ENCODE measurements at regions not wholly inside any gene's neighbourhood (a gene's known extent, or its start where the extent isn't known, plus 50 kb on each side); places are given as distances from the start of the nearest gene placed in this dataset.
A peak's percentile ranks its signal among the peaks of the same experiment; 100 is the strongest.
"Not testable (repeated sequence)": the region's sequence is repeated elsewhere in the genome, so short reads cannot be mapped to it uniquely, and the experiment has no call there.

DNA sequence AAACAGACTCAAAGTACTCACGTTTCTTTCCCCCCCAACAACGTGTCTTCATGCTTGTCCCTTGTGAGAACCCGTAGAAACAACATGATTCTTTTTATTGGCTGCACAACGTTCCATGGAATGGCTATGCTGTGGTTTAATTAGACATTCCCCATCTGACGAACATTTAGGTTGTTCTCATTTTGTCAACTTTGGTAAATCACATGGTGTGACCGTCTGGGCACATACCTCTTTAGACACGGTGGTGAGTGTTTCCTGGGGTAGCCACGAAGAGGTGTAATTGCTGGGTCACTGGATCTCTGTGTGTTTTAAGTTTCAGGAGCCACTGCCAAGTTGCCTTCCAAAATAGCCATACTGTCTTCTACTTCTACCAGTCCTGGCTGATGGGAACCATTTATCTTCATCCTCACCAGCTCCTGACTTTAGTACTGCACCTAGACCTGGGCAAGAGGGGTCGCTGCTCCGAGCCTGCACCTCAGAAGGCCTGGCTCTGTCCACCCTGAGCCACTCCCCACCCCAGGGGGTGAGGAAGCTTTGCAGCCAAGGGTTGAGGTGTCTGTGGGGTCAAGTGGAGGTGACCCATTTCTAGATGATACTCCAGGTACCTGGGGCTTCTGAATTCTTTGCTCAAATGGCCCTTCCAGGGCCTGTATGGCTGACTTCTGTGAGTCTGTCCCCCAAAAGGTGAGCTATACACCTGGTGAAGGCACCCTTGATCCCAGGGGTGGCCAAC lies 84.7 kb downstream of the IRX5 start:
- DNase-seq (ENCODE audit: low spot score) = no peak

- DNase-seq (ENCODE audit: low spot score) = no peak
Observed at GRCh38 chr16:55016515-55016914, 85.8 kb downstream of the IRX5 start.

- DNase-seq (ENCODE audit: low spot score) = no peak
Observed at GRCh38 chr16:55017321-55017720, 86.7 kb downstream of the IRX5 start.

- DNase-seq (ENCODE audit: low spot score) = no peak
Observed at GRCh38 chr16:55018881-55019280, 88.2 kb downstream of the IRX5 start.

DNA sequence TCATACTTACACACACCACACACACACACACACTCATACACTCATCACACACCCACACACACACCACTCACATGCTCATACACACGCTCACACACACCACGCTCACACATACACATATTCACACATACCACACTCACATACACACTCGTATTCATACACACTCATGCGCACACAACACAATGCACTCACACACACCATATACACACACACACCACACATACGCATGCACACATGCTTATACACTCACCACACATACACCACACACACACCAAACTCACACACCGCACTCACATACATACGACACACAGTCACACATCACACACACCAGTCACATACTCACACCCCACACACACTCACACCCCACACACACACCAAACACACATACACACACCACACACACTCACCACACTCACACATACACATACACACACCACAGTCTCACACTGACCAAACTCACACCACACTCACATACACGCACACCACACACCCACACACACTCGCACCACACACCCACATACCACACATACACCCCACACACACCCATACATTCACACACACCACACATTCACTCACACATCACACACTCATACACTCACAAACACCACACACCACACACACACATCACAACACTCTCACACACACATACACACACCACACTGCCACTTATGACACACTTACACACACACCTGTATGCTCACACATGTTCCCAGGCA lies 88.9 kb downstream of the IRX5 start:
- DNase-seq (ENCODE audit: low spot score) = no peak

DNA sequence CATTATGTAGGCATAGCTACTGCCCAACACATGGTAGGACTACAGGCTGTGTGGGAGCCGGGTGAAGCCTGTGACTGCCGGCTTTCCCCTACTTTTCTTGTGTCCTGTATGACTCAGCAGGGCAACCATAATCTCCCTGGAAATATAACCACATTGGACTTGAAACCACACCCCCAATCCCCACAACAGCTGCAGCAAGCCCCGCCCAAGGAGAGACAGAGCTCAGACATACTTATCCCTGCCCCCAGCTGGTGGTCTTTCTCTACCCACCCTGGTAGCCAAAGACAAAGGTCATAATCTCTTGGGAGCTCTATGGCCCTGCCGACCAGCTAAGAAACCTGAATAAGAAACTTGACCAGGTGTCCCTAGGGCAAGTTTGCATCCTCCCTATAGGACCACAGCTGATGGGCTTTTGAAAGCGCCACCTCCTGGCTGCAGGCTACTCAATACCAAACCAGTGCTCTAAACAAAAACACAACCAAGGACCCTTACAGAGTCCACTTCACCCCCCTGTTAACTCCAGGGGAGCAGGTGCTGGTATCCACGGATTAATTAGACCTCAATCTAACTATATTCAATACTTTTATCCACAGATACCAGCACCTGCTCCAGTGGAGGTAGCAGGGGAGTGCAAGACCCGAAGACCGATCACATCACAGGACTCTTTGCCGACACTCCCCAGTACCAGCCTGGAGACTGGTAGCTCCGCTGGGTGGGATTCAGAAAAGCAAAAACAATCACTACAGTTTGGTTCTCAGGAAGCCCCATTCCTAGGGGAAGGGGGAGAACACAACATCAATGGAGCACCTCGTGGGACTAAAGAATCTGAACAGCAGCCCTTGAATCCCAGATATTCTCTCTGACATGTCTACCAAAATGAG lies 91.2 kb downstream of the IRX5 start:
- peak; percentile 28 for DNase-seq (ENCODE audit: low spot score)

DNA sequence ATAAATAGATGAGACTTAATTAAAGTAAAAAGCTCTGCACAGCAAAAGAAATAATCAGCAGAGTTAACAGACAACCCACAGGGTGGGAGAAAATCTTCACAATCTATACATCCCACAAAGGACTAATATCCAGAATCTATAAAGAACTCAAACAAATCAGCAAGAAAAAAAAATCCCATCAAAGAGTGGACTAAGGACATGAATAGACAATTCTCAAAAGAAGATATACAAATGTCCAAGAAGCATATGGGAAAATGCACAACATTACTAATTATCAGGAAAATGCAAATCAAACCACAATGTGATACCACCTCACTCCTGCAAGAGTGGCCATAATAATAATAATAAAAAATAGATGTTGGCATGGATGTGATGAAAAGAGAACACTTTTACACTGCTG lies 96.6 kb downstream of the IRX5 start:
- not testable (repeated sequence) for DNase-seq (ENCODE audit: low spot score)

DNA sequence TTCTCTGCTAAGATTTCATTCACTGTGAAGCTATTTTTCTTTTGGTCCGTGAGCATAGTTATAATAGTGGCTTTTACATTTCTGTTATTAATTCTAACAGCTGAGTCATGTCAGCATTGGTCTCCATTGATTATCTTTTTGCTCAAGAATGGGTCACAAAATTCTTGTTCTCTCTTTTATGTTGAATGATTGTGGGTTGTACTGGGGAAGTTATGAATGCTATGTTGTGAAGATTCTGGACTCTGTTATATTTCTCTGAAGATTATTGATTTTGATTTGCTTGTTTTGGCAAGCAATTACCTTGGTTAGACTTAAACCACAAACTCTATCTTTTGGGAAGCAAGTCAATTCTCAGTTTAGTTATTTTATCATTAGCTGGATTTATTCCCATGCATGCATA lies 98.8 kb downstream of the IRX5 start:
- no peak for DNase-seq (ENCODE audit: low spot score)

DNA sequence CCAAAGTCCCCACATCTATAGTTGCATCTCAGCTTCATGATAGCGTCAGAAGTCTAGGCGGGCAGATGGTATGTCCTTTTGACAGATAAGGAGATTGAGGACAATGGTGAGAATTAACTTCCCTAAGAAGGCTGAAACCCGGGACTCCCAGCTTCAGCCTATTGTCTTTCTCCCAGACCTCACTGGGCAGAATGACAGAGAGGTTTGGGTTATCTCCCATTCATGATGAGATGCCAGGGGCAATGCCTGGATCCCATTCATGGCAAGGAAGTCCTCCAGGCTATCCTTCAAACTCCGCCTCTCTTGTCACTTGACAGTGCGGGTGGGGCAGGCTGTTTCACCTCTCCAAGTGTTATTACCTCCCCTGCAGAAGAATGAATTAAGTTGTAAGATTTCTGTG lies 100.3 kb downstream of the IRX5 start:
- DNase-seq (ENCODE audit: low spot score) = no peak

DNA sequence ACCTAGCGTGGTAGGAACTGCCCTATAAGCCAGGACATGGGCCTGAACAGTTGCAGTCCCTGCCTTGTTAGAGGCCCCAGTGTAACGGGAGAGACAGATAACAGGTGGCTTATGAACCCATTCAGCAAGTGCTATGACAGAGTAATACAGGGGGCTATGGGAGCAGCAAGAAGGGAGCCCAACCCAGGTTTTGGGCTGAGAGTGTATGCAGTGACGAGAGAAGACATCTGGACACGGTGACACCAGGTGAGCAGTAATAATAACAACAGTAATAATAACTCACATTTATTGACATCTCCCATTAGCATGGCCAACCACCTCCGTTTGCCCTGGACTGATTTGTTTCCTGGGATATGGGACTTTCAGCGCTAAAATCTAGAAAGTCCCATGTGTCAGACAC lies 100.8 kb downstream of the IRX5 start:
- DNase-seq (ENCODE audit: low spot score) = no peak

DNA sequence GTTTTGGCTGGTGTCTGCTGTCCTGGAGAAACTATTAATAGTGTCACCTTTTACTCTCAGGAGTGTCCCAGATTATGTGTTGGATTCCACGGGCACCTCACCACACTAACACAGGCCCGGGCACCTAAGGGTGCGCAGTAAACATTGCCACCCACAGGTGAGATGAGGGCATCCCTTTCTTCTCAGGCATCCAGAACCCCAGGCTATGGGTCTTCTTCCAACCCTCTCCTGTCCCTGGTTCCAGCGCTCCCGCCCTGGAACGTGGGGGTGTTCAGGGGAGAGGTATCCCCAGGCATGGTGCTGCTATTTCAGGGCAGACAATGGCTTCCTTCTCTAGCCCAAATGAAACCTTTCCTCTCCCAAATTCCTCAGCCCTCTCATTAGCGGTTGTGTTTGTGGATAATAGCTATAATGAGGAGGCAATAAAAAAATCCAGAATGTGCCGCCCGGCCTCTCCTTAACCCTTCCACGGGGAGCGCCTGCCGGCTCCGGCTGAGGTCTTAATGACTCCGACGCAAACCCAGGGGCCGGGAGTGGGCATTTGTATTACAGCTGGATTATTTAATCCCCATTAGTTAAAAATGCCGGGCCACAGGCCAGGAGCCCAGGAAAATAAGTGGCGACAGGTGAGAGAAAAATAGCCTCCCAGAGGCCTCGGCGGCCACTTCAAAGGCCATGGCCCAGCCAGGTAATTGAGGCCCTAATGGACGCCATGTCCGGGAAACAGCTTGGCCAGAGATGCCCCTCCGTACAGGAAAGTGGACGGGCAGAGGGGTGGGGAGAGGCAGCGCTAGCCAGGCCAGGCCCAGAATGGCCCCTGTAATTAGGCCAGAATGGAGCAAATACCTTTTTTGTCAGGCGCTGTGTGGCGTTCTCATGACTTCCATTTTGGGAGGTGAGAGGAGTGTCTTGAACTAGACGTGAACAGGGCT lies 102.8 kb downstream of the IRX5 start:
- no peak for DNase-seq (ENCODE audit: low spot score)

DNA sequence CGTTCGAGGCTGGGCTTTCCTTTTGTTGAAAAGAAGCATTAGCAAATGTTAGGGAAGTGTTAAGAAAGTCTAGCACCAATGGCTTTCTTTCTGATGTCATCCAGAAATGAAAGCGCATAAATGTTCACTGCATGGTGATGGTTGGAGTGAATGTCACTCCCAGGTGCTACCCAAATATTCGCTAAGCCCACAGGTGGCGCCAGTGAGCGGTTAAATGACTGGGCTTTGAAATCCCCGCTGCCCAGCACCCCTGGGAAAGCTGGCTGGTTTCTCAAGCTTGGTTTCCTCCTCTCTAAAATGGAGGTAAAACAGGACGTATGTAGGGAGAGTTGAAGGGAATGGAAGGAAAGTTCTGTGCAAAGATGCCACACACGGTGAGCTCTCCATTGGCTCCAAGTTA lies 104.4 kb downstream of the IRX5 start:
- DNase-seq (ENCODE audit: low spot score) = no peak

DNA sequence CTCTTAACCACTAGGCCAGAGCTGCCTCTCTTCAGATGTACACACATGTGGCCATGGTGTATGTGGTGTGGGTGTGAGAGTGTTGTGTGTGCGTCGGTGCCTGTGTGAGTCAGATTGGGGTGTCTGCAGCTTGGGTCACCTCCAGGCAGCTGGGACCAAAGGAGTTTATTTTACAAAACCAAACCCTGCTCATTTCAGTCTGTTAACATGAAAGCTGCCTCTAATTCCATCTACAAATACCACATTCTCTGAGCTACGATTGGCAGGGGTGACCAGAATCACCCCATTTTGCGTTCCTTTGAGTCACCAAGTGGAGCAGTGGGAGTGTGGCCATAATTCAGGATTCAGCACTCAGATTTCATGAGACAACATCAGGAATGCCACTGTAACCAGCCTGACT lies 105.3 kb downstream of the IRX5 start:
- DNase-seq (ENCODE audit: low spot score) = peak; percentile 45

DNA sequence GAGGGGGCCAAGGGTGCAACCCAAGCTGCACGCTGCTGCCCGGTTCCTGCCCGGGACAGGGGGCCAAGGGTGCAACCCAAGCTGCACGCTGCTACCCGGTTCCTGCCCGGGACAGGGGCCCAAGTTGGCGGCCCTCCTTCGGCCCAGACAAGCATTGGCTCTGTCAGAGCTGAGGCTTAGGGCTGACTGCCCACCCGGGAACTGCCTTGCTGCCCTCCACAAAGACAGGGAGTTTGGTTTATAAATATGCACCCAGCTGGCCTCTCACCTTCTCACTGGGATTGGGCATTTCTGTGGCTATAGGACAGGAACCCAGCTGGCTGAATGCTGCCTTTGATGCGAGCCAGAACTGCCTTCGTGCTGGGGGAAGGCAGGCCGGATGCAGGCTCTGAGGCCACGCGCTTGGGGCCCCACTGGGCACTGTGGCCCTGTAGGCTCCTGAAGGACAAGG lies 105.7 kb downstream of the IRX5 start:
- DNase-seq (ENCODE audit: low spot score) = no peak

- no peak for DNase-seq (ENCODE audit: low spot score)
Observed at GRCh38 chr16:55037046-55037445, 106.4 kb downstream of the IRX5 start.

DNA sequence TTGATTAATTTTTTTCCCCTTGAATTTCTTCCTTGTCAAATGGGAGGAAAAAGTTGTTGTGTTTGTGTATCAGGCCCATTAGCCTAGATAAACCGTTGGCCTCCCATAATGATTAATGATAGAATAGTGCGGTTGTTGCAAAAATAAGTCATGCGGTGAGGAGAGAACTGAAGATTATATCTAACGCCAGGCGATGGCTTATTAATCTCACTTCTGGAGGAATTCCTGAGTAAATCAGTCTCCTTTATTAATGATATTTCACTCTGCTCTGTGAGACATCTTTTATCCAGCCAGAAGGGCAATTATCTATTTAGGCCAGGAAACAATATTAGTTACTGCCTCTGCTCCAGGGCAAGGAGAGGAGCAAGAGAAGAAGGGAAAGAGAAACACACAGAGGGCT lies 107.3 kb downstream of the IRX5 start:
- DNase-seq (ENCODE audit: low spot score) = no peak

DNA sequence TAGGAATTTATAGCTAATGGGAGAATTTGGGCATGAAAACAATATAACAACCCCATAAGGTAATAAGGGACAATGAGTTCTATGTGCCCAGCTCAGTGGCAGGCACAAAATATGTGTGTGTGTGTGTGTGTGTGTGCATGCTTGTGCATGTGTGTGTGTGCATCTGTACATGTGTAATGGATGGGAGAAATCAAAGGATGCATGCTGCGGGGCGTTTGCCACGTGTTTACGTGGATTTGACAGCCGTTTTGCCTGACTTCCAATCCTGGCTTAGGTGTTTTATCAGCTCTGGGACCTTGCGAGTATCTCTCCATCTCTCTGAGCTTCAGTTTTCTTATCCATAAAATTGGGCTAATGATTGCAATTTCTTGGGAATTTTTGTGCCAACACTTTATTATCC lies 108.4 kb downstream of the IRX5 start:
- DNase-seq (ENCODE audit: low spot score) = no peak

GRCh38 chr16:55039511-55039910 lies 108.8 kb downstream of the IRX5 start:
- no peak for DNase-seq (ENCODE audit: low spot score)

GRCh38 chr16:55039931-55040330 lies 109.3 kb downstream of the IRX5 start:
- DNase-seq (ENCODE audit: low spot score) = no peak

DNA sequence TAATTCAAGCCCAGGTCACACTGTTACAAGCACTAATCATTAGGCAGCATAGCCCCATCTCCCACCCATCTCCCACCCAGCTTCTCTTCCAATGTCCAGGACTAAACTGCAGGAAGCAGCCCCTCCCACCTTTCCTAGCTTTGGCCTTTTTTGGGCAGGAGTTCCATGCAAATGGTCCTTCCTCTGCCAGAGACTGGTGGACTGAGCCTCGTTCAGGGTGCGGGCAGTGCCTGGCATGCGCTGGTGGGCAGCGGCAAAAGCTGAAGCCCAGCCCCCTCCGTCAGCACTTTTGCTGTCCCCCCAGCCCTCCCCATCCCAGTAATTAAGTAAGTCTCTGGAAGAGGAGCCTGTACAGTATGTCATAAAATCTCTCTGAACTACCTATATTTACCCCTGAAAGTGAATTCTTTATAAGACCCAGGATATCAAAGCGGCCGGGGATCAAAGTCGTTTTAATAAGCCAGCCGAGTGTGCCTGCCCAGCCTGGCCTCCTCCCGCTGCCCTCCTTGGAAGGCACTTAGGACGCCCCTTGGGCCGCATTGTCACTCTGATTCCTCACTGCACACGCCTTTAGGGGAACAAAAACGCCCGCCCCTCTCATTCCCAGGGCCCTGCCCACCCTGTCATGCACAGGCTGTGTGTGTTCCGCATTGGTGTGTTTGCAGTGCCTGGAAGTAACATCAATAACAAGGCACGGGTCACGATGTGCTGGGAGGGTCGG lies 109.9 kb downstream of the IRX5 start:
- no peak for DNase-seq (ENCODE audit: low spot score)

Measured in AG08396 (cell line).